Cardiac fibroblast (primary cell): ENCODE measurements at regions not wholly inside any gene's neighbourhood (a gene's known extent, or its start where the extent isn't known, plus 50 kb on each side); places are given as distances from the start of the nearest gene placed in this dataset.
A peak's percentile ranks its signal among the peaks of the same experiment; 100 is the strongest.
"Not testable (repeated sequence)": the region's sequence is repeated elsewhere in the genome, so short reads cannot be mapped to it uniquely, and the experiment has no call there.

Experiments used
- DNase-seq, 2 donors: peaks; one replicate each; pipeline versions ENCODE4 v3.0.0 to v3.0.0-alpha.2; 2010; ENCODE audit warnings: low read depth in 2 of 2
- H3K4me3 ChIP-seq, 2 donors: replicated peaks in 1 of 2; 1 replicate in 1 of 2; 2 replicates in 1 of 2; pipeline ENCODE4 v1.5.1; 2011; ENCODE audit warnings: low read depth in 2 of 2, low read length in 2 of 2, mild to moderate bottlenecking in 2 of 2, moderate library complexity in 1 of 2
- CTCF ChIP-seq: IDR thresholded peaks from one replicate; pipeline ENCODE4 v1.5.1; 2011; ENCODE audit warnings: low read depth, mild to moderate bottlenecking, low read length, inconsistent platforms

- no peak for TF ChIP-seq CTCF
- peak; percentile 56 to 73 for DNase-seq
- no peak overlapping the region for H3K4me3 ChIP-seq
These were observed 158.1 kb upstream of the PITRM1 start for GRCh38 chr10:3330663-3331062.

- DNase-seq, result no peak
These were observed 153.6 kb upstream of the PITRM1 start for GRCh38 chr10:3325954-3326750.

GRCh38 chr10:3324612-3325038 is 152.0 kb upstream of the PITRM1 start:
- no peak for TF ChIP-seq CTCF
- no peak overlapping the region for H3K4me3 ChIP-seq
- DNase-seq, result no peak

More at GRCh38 chr10:3325954-3326750, 153.6 kb upstream of the PITRM1 start:
- no peak overlapping the region for H3K4me3 ChIP-seq
- TF ChIP-seq CTCF, result no peak

GRCh38 chr10:3323865-3324498 is 151.4 kb upstream of the PITRM1 start:
- DNase-seq, result peak; percentile 52 to 69
- TF ChIP-seq CTCF, result no peak
- no peak overlapping the region for H3K4me3 ChIP-seq

GRCh38 chr10:3321123-3321522 is 148.5 kb upstream of the PITRM1 start:
- no peak overlapping the region for H3K4me3 ChIP-seq
- no peak for DNase-seq
- TF ChIP-seq CTCF, result no peak

GRCh38 chr10:3319811-3320226 is 147.2 kb upstream of the PITRM1 start:
- H3K4me3 ChIP-seq, result no peak overlapping the region
- TF ChIP-seq CTCF, result no peak
- no peak for DNase-seq

- DNase-seq, H3K4me3 ChIP-seq: not testable (repeated sequence)
These were observed 145.9 kb upstream of the PITRM1 start for GRCh38 chr10:3318480-3318807.

- not testable (repeated sequence) for H3K4me3 ChIP-seq, DNase-seq
These were observed 145.2 kb upstream of the PITRM1 start for GRCh38 chr10:3317553-3318479.

GRCh38 chr10:3314445-3315085 is 142.0 kb upstream of the PITRM1 start:
- H3K4me3 ChIP-seq, DNase-seq: not testable (repeated sequence)
